HG03135 (cell line): ENCODE measurements at regions not wholly inside any gene's neighbourhood (a gene's known extent, or its start where the extent isn't known, plus 50 kb on each side); places are given as distances from the start of the nearest gene placed in this dataset.
A peak's percentile ranks its signal among the peaks of the same experiment; 100 is the strongest.
"Not testable (repeated sequence)": the region's sequence is repeated elsewhere in the genome, so short reads cannot be mapped to it uniquely, and the experiment has no call there.

ENCODE experiments used
- ATAC-seq: cut with Tn5 transposase; IDR thresholded peaks from one replicate; pipeline ENCODE4 v1.9.1; 2021; ENCODE audit warnings: mild to moderate bottlenecking, moderate library complexity; ENCODE audit not compliant: unreplicated experiment

DNA sequence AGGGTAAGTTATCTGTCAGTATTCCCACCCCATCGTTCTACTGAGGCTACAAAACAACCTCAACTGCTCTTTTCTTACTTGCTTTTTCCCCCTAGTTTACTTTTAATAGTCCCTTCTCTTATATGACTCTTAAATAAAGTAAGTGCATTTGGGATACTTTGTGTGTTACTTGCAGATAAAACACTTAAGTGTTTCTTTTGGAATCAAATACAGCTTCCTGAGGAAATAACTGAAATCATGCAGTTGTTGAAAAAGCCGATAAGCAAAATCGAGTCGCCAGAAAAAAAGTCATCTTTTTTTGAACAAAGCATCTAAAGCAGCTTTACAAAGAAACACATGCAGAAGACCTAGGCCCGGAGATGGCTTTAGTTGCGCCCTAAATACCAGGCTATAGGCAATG lies 53.5 kb upstream of the EPB41L4A start:
- ATAC-seq: no peak

GRCh38 chr5:112473989-112474388 lies 54.9 kb upstream of the EPB41L4A start:
- ATAC-seq: no peak

DNA sequence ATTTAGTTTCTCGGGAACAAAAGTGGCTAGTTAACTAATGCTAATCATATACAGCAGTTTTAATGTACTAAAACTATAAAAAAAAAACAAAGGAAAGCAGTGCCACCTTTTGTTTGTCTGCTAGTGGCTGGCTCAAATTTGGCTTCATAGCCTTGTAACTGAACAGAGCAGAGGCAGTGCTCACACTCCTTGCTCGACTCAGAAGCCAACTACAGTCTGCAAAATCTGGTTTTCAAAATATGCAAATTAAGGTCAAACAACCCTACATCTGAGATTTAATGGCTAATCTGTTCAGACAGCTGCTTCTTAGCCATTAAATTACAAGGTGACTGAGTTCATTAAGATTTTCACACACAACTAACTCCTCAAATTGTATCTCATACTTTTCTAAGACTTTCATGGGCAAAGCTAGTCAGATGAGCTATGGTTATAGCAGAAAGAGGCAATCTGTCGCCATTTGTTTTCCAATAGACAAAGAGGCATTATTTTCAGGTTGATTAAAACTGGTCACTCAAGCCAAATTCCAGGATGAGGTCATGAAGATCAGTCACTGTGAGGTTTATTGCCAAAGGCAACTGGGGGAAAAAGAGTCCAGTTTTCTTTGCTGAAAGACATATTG lies 56.8 kb upstream of the EPB41L4A start:
- ATAC-seq: no peak

GRCh38 chr5:112479418-112479817 lies 60.3 kb upstream of the EPB41L4A start:
- no peak for ATAC-seq

DNA sequence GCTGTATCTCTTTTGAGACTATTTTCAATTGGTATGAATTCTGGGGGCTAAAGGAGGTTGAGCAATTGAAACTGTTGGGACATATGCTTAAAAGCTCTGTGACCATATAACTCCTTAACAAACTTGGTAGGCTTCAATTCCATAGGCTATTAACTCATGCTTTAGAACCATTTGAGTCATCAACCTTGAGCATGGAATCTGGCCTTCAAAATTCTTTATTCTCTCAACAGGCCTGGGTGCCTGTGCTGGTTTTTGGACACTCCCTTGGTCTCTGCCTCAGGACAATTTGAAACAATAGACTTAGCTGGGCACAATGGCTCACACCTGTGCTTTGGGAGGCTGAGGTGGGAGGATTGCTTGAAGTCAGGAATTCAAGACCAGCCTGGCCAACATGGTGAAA lies 61.4 kb upstream of the EPB41L4A start:
- ATAC-seq: no peak

GRCh38 chr5:112483704-112484103 lies 64.6 kb upstream of the EPB41L4A start:
- ATAC-seq: no peak

GRCh38 chr5:112485934-112486355 lies 66.9 kb upstream of the EPB41L4A start:
- no peak for ATAC-seq

- no peak for ATAC-seq
Observed at GRCh38 chr5:112491257-112491656, 72.2 kb upstream of the EPB41L4A start.

DNA sequence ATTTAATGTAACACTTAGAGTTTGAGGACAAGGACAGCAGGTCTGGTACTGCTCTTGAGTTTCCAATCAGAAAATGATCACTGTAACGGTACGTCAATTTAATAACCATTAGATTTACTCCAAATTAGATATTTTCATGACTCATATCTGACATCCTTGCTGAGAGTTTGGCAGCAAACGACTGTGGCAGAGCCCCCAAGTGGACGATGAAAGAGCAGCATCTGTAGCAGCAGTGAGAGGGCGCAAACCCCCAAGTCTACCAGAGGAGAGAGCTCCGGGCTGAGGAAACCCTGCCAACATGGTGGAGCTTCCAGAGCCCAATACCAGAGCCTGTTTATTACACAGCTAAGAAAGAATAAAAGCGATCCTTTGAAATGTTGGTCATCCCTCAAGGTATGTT lies 73.2 kb upstream of the EPB41L4A start:
- ATAC-seq: peak; percentile 99

GRCh38 chr5:112503749-112504501 lies 84.8 kb upstream of the EPB41L4A start:
- not testable (repeated sequence) for ATAC-seq

DNA sequence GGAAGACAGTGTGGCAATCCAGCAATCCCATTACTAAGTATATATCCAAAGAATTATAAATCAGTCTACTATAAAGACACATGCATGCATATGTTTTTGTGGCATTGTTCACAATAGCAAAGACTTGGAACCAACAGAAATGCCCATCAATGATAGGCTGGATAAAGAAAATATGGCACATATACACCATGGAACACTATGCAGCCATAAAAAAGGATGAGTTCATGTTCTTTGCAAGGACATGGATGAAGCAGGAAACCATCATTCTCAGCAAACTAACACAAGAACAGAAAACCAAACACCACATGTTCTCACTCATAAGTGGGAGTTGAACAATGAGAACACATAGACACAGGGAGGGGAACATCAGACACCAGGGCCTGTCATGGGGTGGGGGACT lies 90.0 kb upstream of the EPB41L4A start:
- not testable (repeated sequence) for ATAC-seq

DNA sequence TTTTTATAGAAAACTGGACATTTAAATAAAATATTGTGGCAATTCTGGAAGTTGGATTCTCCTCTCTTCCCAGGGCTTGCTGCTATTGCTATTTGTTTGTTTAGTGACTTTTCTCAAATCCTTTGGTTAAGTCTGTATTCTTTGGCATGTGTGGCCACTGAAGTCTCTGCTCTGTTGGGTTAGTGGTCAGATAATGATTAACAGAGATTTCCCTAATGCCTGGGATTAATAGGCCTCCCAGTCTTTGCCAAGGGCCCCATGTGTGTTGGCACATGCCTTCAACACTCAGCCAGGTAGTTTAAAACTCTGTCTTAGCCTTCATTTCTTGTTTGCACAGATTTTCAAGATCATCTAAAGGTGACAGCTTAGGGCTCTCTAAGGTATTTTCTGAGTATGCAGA lies 92.8 kb upstream of the EPB41L4A start:
- no peak for ATAC-seq

GRCh38 chr5:112512901-112513300 lies 93.8 kb upstream of the EPB41L4A start:
- ATAC-seq: no peak

DNA sequence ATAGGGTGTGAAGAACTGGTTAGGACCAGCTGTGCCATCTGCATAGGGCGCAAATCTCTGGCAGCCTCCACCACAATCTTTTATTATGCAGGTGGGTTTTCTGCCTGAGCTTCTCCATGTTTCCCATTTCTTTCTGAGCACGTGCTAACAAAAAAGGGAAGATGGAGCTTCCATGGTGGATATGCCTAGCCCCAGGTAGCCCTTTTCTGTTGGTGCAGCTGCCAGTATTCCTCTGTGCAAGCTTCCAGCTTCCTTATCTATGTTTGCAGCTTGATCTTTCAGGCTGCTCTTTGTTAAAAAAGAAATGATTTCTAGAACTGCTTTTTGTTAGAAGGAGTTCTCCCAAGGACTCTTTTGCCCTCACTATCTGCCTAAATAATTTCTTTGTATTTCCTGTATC lies 95.0 kb upstream of the EPB41L4A start:
- ATAC-seq: no peak

DNA sequence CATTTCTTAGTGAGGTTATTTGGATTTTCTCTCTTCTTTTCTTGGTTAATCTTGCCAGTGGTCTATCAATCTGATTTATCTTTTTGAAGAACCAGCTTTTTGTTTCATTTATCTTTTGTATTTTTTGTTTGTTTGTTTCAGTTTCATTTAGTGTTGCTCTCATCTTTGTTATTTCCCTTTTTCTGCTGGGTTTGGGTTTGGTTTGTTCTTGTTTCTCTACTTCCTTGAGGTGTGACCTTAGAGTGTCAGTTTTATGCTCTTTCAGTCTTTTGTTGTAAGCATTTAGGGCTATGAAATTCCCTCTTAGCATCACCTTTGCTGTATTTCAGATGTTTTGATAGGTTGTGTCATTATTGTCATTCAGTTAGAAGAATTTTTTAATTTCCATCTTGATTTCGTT lies 101.4 kb upstream of the EPB41L4A start:
- not testable (repeated sequence) for ATAC-seq

GRCh38 chr5:112522891-112523673 lies 104.0 kb upstream of the EPB41L4A start:
- ATAC-seq: peak; percentile 67

GRCh38 chr5:112523674-112524263 lies 104.7 kb upstream of the EPB41L4A start:
- peak; percentile 73 for ATAC-seq

DNA sequence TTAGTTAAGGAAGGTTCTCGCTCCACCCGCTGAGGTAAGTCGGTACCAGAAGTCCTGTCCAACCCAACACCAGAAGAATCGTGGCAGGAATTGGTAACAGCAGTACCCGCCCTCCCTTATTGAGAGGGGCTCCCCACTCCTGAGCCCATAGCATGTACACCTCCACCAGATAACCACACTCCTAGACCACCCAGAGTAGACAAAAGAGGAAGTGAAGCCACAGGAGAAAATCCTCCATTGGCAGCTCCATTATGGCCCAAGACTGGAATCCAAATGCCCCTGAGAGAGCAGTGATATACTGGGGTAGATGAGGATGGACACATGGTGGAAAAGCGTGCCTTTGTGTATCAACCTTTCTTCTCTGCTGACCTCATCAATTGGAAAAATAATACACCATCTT lies 106.1 kb upstream of the EPB41L4A start:
- ATAC-seq: no peak

GRCh38 chr5:112528928-112529327 lies 109.9 kb upstream of the EPB41L4A start:
- ATAC-seq: no peak

GRCh38 chr5:112529525-112529924 lies 110.4 kb upstream of the EPB41L4A start:
- ATAC-seq: no peak

GRCh38 chr5:112532654-112533360 lies 113.7 kb upstream of the EPB41L4A start:
- no peak for ATAC-seq
